ENCODE measurements at regions not wholly inside any gene's neighbourhood (a gene's known extent, or its start where the extent isn't known, plus 50 kb on each side); places are given as distances from the start of the nearest gene placed in this dataset.
"Not testable (repeated sequence)": the region's sequence is repeated elsewhere in the genome, so short reads cannot be mapped to it uniquely, and the experiment has no call there.

GRCh38 chr15:44832133-44832532, 95.8 kb downstream of the TRIM69 start:
- TF ChIP-seq POLR2AphosphoS5, CTCF (IDR thresholded peaks at IDR 0.05): not testable (repeated sequence)

Data from breast epithelium (tissue), 3 donors.